ENCODE measurements at regions not wholly inside any gene's neighbourhood (a gene's known extent, or its start where the extent isn't known, plus 50 kb on each side); places are given as distances from the start of the nearest gene placed in this dataset.

- no peak overlapping the region for H3K4me3 ChIP-seq (ENCODE audit: low read depth, low read length)
- no peak for TF ChIP-seq CTCF (IDR thresholded peaks at IDR 0.05; ENCODE audit: low read depth, low read length)
Observed at GRCh38 chr14:101033446-101034165, 130.1 kb upstream of the RTL1 start.

- H3K4me3 ChIP-seq (ENCODE audit: low read depth, low read length), result no peak overlapping the region
- TF ChIP-seq CTCF (IDR thresholded peaks at IDR 0.05; ENCODE audit: low read depth, low read length), result no peak
Observed at GRCh38 chr14:101034986-101035385, 131.5 kb upstream of the RTL1 start.

- TF ChIP-seq CTCF (IDR thresholded peaks at IDR 0.05; ENCODE audit: low read depth, low read length), result no peak
- H3K4me3 ChIP-seq (ENCODE audit: low read depth, low read length), result no peak overlapping the region
Observed at GRCh38 chr14:101035466-101036225, 132.1 kb upstream of the RTL1 start.

- H3K4me3 ChIP-seq (ENCODE audit: low read depth, low read length), result no peak overlapping the region
- no peak for TF ChIP-seq CTCF (IDR thresholded peaks at IDR 0.05; ENCODE audit: low read depth, low read length)
Observed at GRCh38 chr14:101037021-101037817, 133.7 kb upstream of the RTL1 start.

GRCh38 chr14:101039031-101039754, 135.7 kb upstream of the RTL1 start:
- no peak for TF ChIP-seq CTCF (IDR thresholded peaks at IDR 0.05; ENCODE audit: low read depth, low read length)
- no peak overlapping the region for H3K4me3 ChIP-seq (ENCODE audit: low read depth, low read length)

GRCh38 chr14:101039755-101040138, 136.2 kb upstream of the RTL1 start:
- TF ChIP-seq CTCF (IDR thresholded peaks at IDR 0.05; ENCODE audit: low read depth, low read length), result no peak
- H3K4me3 ChIP-seq (ENCODE audit: low read depth, low read length), result no peak overlapping the region
